ENCODE measurements at regions not wholly inside any gene's neighbourhood (a gene's known extent, or its start where the extent isn't known, plus 50 kb on each side); places are given as distances from the start of the nearest gene placed in this dataset.

GRCh38 chr12:125533434-125534029 is 468.3 kb downstream of the AACS start:
- TF ChIP-seq CTCF (IDR thresholded peaks at IDR 0.05; ENCODE audit: insufficient read depth, low read length) (no peak), POLR2AphosphoS5 (IDR thresholded peaks at IDR 0.05; ENCODE audit: low read depth) (no peak), REST (IDR thresholded peaks at IDR 0.05; ENCODE audit: insufficient replicate concordance, low read depth) (no peak)

All from HL-60 (cell line).